HepG2 (cell line): ENCODE measurements at regions not wholly inside any gene's neighbourhood (a gene's known extent, or its start where the extent isn't known, plus 50 kb on each side); places are given as distances from the start of the nearest gene placed in this dataset.

Experiments used
- ATAC-seq: fragments of 200-7000 bp; cut with Tn5 transposase; 3 replicates; pipeline ENCODE4 v1.9.1; 2020; ENCODE audit warnings: mild to moderate bottlenecking, moderate library complexity
- BruUV-seq: library from RNA; stranded (reverse); fragments of 400-500 nt; replicated peaks from 2 replicates; lab custom pipeline; 2021; lab: Mats Ljungman, UMichigan
- CTCF ChIA-PET: fragments of 300-600 bp; formaldehyde crosslinking; extraction: SDS; loops from one replicate; lab custom pipeline; 2021; ENCODE audit warnings: low total read pairs, inconsistent platforms, low intra/inter-chr PET ratio; lab: Yijun Ruan, JAX
- POLR2A ChIA-PET: fragments of 350-600 bp; sonication (Branson Sonifier 250); formaldehyde crosslinking; loops from one replicate; lab custom pipeline; 2020; ENCODE audit warnings: antibody characterized with exemption, inconsistent platforms; lab: Yijun Ruan, JAX
- DNase-seq: peaks from one replicate; pipeline ENCODE4 v3.0.0-alpha.2; 2015; ENCODE audit warnings: low spot score
- FAIRE-seq: peaks from 3 replicates; lab custom pipeline; 2011; peaks lifted over from hg19 to GRCh38; lab: Jason Lieb, UNC
- H2AFZ ChIP-seq: one replicate; pipeline ENCODE4 v1.6.1; 2011; ENCODE audit warnings: low read length, inconsistent platforms
- H3K27ac ChIP-seq: fragments of 300-600 bp; 3 replicates; pipeline ENCODE4 v1.8.0; 2011; ENCODE audit warnings: mixed run types, mild to moderate bottlenecking, mixed read lengths, low read length, inconsistent platforms; ENCODE audit not compliant: insufficient read depth; ENCODE audit errors: extremely low read length
- H3K27me3 ChIP-seq, 2 experiments: fragments of 200-600 bp in 1 of 2; 2 replicates in 1 of 2; 3 replicates in 1 of 2; pipeline versions ENCODE4 v1.6.0 to v1.8.0; 2011; ENCODE audit warnings: low read length in 2 of 2, mild to moderate bottlenecking in 2 of 2, moderate library complexity in 2 of 2, inconsistent platforms in 1 of 2; ENCODE audit not compliant: insufficient read depth in 2 of 2, control insufficient read depth in 1 of 2
- H3K36me3 ChIP-seq, 2 experiments: fragments of 200-600 bp in 1 of 2; replicated peaks in 1 of 2; 2 replicates in 1 of 2; 3 replicates in 1 of 2; pipeline versions ENCODE4 v1.5.1 to v1.8.0; 2011; ENCODE audit warnings: low read length in 2 of 2, inconsistent platforms in 1 of 2; ENCODE audit not compliant: insufficient read depth in 2 of 2, control insufficient read depth in 1 of 2
- H3K4me1 ChIP-seq: 2 replicates; pipeline ENCODE4 v1.5.1; 2012; ENCODE audit warnings: low read length, inconsistent platforms; ENCODE audit not compliant: insufficient read depth
- H3K4me2 ChIP-seq: 2 replicates; pipeline ENCODE4 v1.6.0; 2011; ENCODE audit warnings: low read depth, low read length, inconsistent platforms
- H3K4me3 ChIP-seq, 3 experiments: fragments of 200-600 bp in 1 of 3; sonication (generic), shearing (Covaris generic) in 1 of 3; replicated peaks in 1 of 3; 2 replicates each; pipeline ENCODE4 v1.5.1; 2011 to 2016; ENCODE audit warnings: low read length in 3 of 3, inconsistent platforms in 2 of 3, low read depth in 2 of 3, mild to moderate bottlenecking in 2 of 3, control low read depth in 1 of 3, mixed read lengths in 1 of 3; ENCODE audit not compliant: insufficient read depth in 1 of 3
- H3K79me2 ChIP-seq: one replicate; pipeline ENCODE4 v1.6.1; 2011; ENCODE audit warnings: low read length, inconsistent platforms; ENCODE audit not compliant: insufficient read depth
- H3K9ac ChIP-seq: 2 replicates; pipeline ENCODE4 v1.6.0; 2011; ENCODE audit warnings: mild to moderate bottlenecking, low read depth, low read length, inconsistent platforms; ENCODE audit not compliant: insufficient read depth
- H3K9me3 ChIP-seq: 2 replicates; pipeline ENCODE4 v1.5.1; 2012; ENCODE audit warnings: mild to moderate bottlenecking, low read length
- H4K20me1 ChIP-seq: 2 replicates; pipeline ENCODE4 v1.6.0; 2011; ENCODE audit warnings: inconsistent platforms, mild to moderate bottlenecking, low read length, moderate library complexity; ENCODE audit not compliant: insufficient read depth
- E2F5 ChIP-seq: sonication (generic); formaldehyde crosslinking; conservative IDR thresholded peaks from 2 replicates; pipeline ENCODE4 v1.4.0; 2020; ENCODE audit warnings: missing genetic modification reagents
- GATAD2A ChIP-seq: IDR thresholded peaks from 2 replicates; pipeline ENCODE4 v1.6.1; 2016
- GLI4 ChIP-seq: sonication (generic); formaldehyde crosslinking; IDR thresholded peaks from 2 replicates; pipeline ENCODE4 v1.5.1; 2020; ENCODE audit warnings: missing genetic modification reagents, mild to moderate bottlenecking, moderate library complexity, borderline replicate concordance
- HOXA7 ChIP-seq: sonication (generic); formaldehyde crosslinking; IDR thresholded peaks from 2 replicates; pipeline ENCODE4 v1.8.1; 2022; ENCODE audit warnings: mild to moderate bottlenecking, missing genetic modification reagents, moderate library complexity
- ISL2 ChIP-seq: sonication (generic); formaldehyde crosslinking; IDR thresholded peaks from 2 replicates; pipeline ENCODE4 v1.5.0; 2020; ENCODE audit warnings: missing genetic modification reagents
- PAWR ChIP-seq: sonication (generic); formaldehyde crosslinking; IDR thresholded peaks from 2 replicates; pipeline ENCODE4 v1.4.0; 2020; ENCODE audit warnings: missing genetic modification reagents, mild to moderate bottlenecking, borderline replicate concordance
- PHF21A ChIP-seq: sonication (generic); formaldehyde crosslinking; IDR thresholded peaks from 2 replicates; pipeline ENCODE4 v1.5.0; 2020; ENCODE audit warnings: mild to moderate bottlenecking, missing genetic modification reagents
- ZBTB44 ChIP-seq: sonication (generic); formaldehyde crosslinking; IDR thresholded peaks from 2 replicates; pipeline ENCODE4 v1.4.0; 2020; ENCODE audit warnings: missing genetic modification reagents
- ZNF337 ChIP-seq: sonication (generic); formaldehyde crosslinking; IDR thresholded peaks from 2 replicates; pipeline ENCODE4 v1.5.1; 2020; ENCODE audit warnings: missing genetic modification reagents, low read depth, mild to moderate bottlenecking, borderline replicate concordance
- ZNF33A ChIP-seq: sonication (generic); formaldehyde crosslinking; IDR thresholded peaks from 2 replicates; pipeline ENCODE4 v1.5.1; 2020; ENCODE audit warnings: missing genetic modification reagents, mild to moderate bottlenecking, moderate library complexity, borderline replicate concordance
- ZNF670 ChIP-seq: sonication (generic); formaldehyde crosslinking; IDR thresholded peaks from 2 replicates; pipeline ENCODE4 v1.8.0; 2022; ENCODE audit warnings: mild to moderate bottlenecking, missing genetic modification reagents, borderline replicate concordance
- WGBS: methylation state at CpG from one replicate; pipeline ENCODE4 v1.1.6; 2017; ENCODE audit warnings: low lambda C conversion rate; 5-methylcytosine and 5-hydroxymethylcytosine counted together
- in situ Hi-C: cut with HindIII; loops from 2 replicates; pipeline ENCODE4 v1.10.0; 2017; ENCODE audit warnings: low pct_unique_long_range_greater_than_20kb; ENCODE audit not compliant: extremely low pct_ligation_motif_present
- intact Hi-C: fragments of 100-400 bp; cut with micrococcal nuclease; formaldehyde crosslinking; loops from one replicate; pipeline ENCODE4 v1.10.0; 2022; ENCODE audit not compliant: unreplicated experiment

- POLR2A ChIA-PET, result no interaction called here
- FAIRE-seq, result no peak
- 98% methylated on average over 3 of the region's 3 CpGs for WGBS
Measured at GRCh38 chr14:53701108-53701875, 255.3 kb downstream of the BMP4 start.

More at GRCh38 chr14:53701108-53701875, 255.3 kb downstream of the BMP4 start:
- TF ChIP-seq HOXA7 (no peak), ZNF670 (CRISPR knock-in tag) (no peak), ZNF33A (no peak), ISL2 (no peak), GATAD2A (CRISPR knock-in tag) (no peak), E2F5 (CRISPR knock-in tag) (no peak), PAWR (no peak), PHF21A (CRISPR knock-in tag) (no peak), GLI4 (CRISPR knock-in tag) (no peak), ZNF337 (CRISPR knock-in tag) (no peak), ZBTB44 (no peak)
- no TSS peak for BruUV-seq
- no peak overlapping the region for H3K9ac ChIP-seq
- H3K27me3 ChIP-seq, result no peaks in the 10 kb centered on the region
- H2AFZ ChIP-seq, result no peak overlapping the region
- H3K4me1 ChIP-seq, result peaks cover 31% of the 10 kb centered on the region
- ATAC-seq, result no peak
- no peak overlapping the region for H3K27ac ChIP-seq
- no peaks in the 10 kb centered on the region for H3K79me2 ChIP-seq
- no peaks in the 10 kb centered on the region for H4K20me1 ChIP-seq
- no peak for DNase-seq
- CTCF ChIA-PET, result no interaction called here
- no peaks in the 10 kb centered on the region for H3K9me3 ChIP-seq
- no peak overlapping the region for H3K4me2 ChIP-seq
- in situ Hi-C loops (no loop called here), intact Hi-C loops (no loop called here)
- H3K36me3 ChIP-seq, result no peaks in the 10 kb centered on the region
- H3K4me3 ChIP-seq, result no peak overlapping the region
